GM12878 (cell line): ENCODE measurements at regions not wholly inside any gene's neighbourhood (a gene's known extent, or its start where the extent isn't known, plus 50 kb on each side); places are given as distances from the start of the nearest gene placed in this dataset.

Source experiments
- ATAC-seq: fragments of 200-7000 bp; cut with Tn5 transposase; 3 replicates; pipeline ENCODE4 v1.9.1; 2020; ENCODE audit warnings: mild to moderate bottlenecking, moderate library complexity
- BruUV-seq: library from RNA; stranded (reverse); fragments of 400-500 nt; replicated peaks from 2 replicates; lab custom pipeline; 2021; lab: Mats Ljungman, UMichigan
- CTCF ChIA-PET: fragments of 300-600 bp; sonication (Branson Sonifier 250); formaldehyde crosslinking; extraction: SDS; loops from one replicate; lab custom pipeline; 2021; ENCODE audit warnings: inconsistent platforms; lab: Yijun Ruan, JAX
- POLR2A ChIA-PET: fragments of 350-600 bp; formaldehyde crosslinking; extraction: SDS; loops from one replicate; lab custom pipeline; 2021; ENCODE audit warnings: inconsistent platforms; lab: Charles Lee
- RAD21 ChIA-PET: fragments of 300-600 bp; sonication (Branson Sonifier 250); formaldehyde crosslinking; loops from one replicate; lab custom pipeline; 2023; ENCODE audit warnings: antibody characterized with exemption; ENCODE audit not compliant: unreplicated experiment; lab: Charles Lee
- SMC1A ChIA-PET: fragments of 300-600 bp; sonication (Branson Sonifier 250); formaldehyde crosslinking; loops from one replicate; lab custom pipeline; 2023; ENCODE audit not compliant: unreplicated experiment, uncharacterized antibody; lab: Charles Lee
- DNase-seq: peaks from one replicate; pipeline ENCODE4 v3.0.0-alpha.2; 2011; ENCODE audit warnings: low read depth, low spot score
- FAIRE-seq: peaks from 3 replicates; lab custom pipeline; 2011; peaks lifted over from hg19 to GRCh38; lab: Jason Lieb, UNC
- H2AFZ ChIP-seq: 2 replicates; pipeline ENCODE4 v1.6.0; 2011; ENCODE audit warnings: low read depth, low read length, control low read depth; ENCODE audit not compliant: control insufficient read depth
- H3K27ac ChIP-seq: 2 replicates; pipeline ENCODE4 v1.5.1; 2011; ENCODE audit warnings: control low read depth; ENCODE audit not compliant: control insufficient read depth, insufficient read depth
- H3K27me3 ChIP-seq, 2 experiments: replicated peaks in 1 of 2; 2 replicates each; pipeline versions ENCODE4 v1.6.0 to v1.6.1; 2011; ENCODE audit warnings: low read length in 1 of 2; ENCODE audit not compliant: control insufficient read depth in 2 of 2, insufficient read depth in 2 of 2
- H3K36me3 ChIP-seq, 2 experiments: 2 replicates each; pipeline ENCODE4 v1.5.1; 2011; ENCODE audit warnings: low read length in 1 of 2; ENCODE audit not compliant: control insufficient read depth in 2 of 2, insufficient read depth in 2 of 2
- H3K4me1 ChIP-seq: 2 replicates; pipeline ENCODE4 v1.6.1; 2011; ENCODE audit warnings: mild to moderate bottlenecking, low read length, moderate library complexity, mixed read lengths; ENCODE audit not compliant: control insufficient read depth, insufficient read depth
- H3K4me2 ChIP-seq: 2 replicates; pipeline ENCODE4 v1.6.0; 2011; ENCODE audit warnings: control low read depth; ENCODE audit not compliant: control insufficient read depth, insufficient read depth
- H3K4me3 ChIP-seq: fragments of 200-600 bp; sonication (generic); 2 replicates; pipeline ENCODE4 v1.5.1; 2016
- H3K79me2 ChIP-seq: 2 replicates; pipeline ENCODE4 v1.6.0; 2011; ENCODE audit warnings: low read length; ENCODE audit not compliant: control insufficient read depth, insufficient read depth
- H3K9ac ChIP-seq: 2 replicates; pipeline ENCODE4 v1.8.0; 2011; ENCODE audit warnings: low read length, control low read depth, mixed read lengths; ENCODE audit not compliant: control insufficient read depth, insufficient read depth
- H3K9me3 ChIP-seq: replicated peaks from 3 replicates; pipeline ENCODE4 v1.5.1; 2011; ENCODE audit warnings: mild to moderate bottlenecking, low read length; ENCODE audit not compliant: control insufficient read depth, insufficient read depth
- H4K20me1 ChIP-seq: 2 replicates; pipeline ENCODE4 v1.6.0; 2011; ENCODE audit not compliant: control insufficient read depth, insufficient read depth
- BHLHE40 ChIP-seq, 2 experiments: fragments of 450-650 bp in 1 of 2; IDR thresholded peaks; 2 replicates each; pipeline ENCODE4 v1.6.1; 2011 to 2017; ENCODE audit warnings: low read depth in 2 of 2, borderline replicate concordance in 1 of 2, improper control_type of control experiment in 1 of 2, low read length in 1 of 2, mild to moderate bottlenecking in 1 of 2
- CREM ChIP-seq: IDR thresholded peaks from 2 replicates; pipeline ENCODE4 v1.6.1; 2014; ENCODE audit warnings: antibody characterized with exemption, low read depth
- HDAC6 ChIP-seq: fragments of 200-600 bp; sonication (generic); IDR thresholded peaks from one replicate; pipeline ENCODE4 v1.8.0; 2017; ENCODE audit warnings: antibody characterized with exemption; ENCODE audit not compliant: unreplicated experiment
- IKZF2 ChIP-seq, 2 experiments: fragments of 450-650 bp; IDR thresholded peaks; 2 replicates each; pipeline ENCODE4 v1.6.1; 2017; ENCODE audit warnings: mild to moderate bottlenecking in 2 of 2, moderate library complexity in 2 of 2
- JUNB ChIP-seq: IDR thresholded peaks from 2 replicates; pipeline ENCODE4 v1.6.1; 2016; ENCODE audit warnings: antibody characterized with exemption, mild to moderate bottlenecking
- MEF2A ChIP-seq: IDR thresholded peaks from 2 replicates; pipeline ENCODE4 v1.6.1; 2011; ENCODE audit warnings: low read depth, mild to moderate bottlenecking, low read length, moderate library complexity; ENCODE audit not compliant: insufficient read depth
- NR2C1 ChIP-seq: fragments of 450-650 bp; IDR thresholded peaks from 2 replicates; pipeline ENCODE4 v1.6.1; 2017; ENCODE audit warnings: antibody characterized with exemption, mild to moderate bottlenecking, moderate library complexity
- PAX8 ChIP-seq: fragments of 450-650 bp; IDR thresholded peaks from 2 replicates; pipeline ENCODE4 v1.6.1; 2017; ENCODE audit warnings: mild to moderate bottlenecking, moderate library complexity
- RCOR1 ChIP-seq: conservative IDR thresholded peaks from 2 replicates; pipeline ENCODE4 v1.6.1; 2012; ENCODE audit warnings: low read depth, low read length, improper control_type of control experiment
- SIX5 ChIP-seq: IDR thresholded peaks from 2 replicates; pipeline ENCODE4 v1.6.1; 2011; ENCODE audit warnings: mild to moderate bottlenecking, low read depth, low read length, moderate library complexity; ENCODE audit not compliant: severe bottlenecking
- SP1 ChIP-seq: IDR thresholded peaks from one replicate; pipeline ENCODE4 v1.6.1; 2011; ENCODE audit warnings: low read depth, low read length
- SRF ChIP-seq, 2 experiments: IDR thresholded peaks; 2 replicates each; pipeline ENCODE4 v1.6.1; 2011; ENCODE audit warnings: low read depth in 2 of 2, low read length in 2 of 2, mild to moderate bottlenecking in 1 of 2, moderate library complexity in 1 of 2
- TAF1 ChIP-seq: IDR thresholded peaks from 2 replicates; pipeline ENCODE4 v1.6.1; 2011; ENCODE audit warnings: mild to moderate bottlenecking, low read depth, low read length, borderline replicate concordance
- ZNF274 ChIP-seq: IDR thresholded peaks from one replicate; pipeline ENCODE4 v1.8.0; 2011; ENCODE audit not compliant: insufficient read length, insufficient read depth
- WGBS: methylation state at CpG from one replicate; pipeline ENCODE4 v1.1.6; 2016; ENCODE audit warnings: low lambda C conversion rate; ENCODE audit not compliant: insufficient replicate concordance, insufficient coverage; ENCODE audit errors: missing lambda C conversion rate; 5-methylcytosine and 5-hydroxymethylcytosine counted together
- in situ Hi-C: fragments of 300-500 bp; cut with MboI; formaldehyde crosslinking; loops from 9 replicates; pipeline ENCODE4 v1.14.3; 2018; ENCODE audit warnings: mixed read lengths
- intact Hi-C: fragments of 100-400 bp; cut with micrococcal nuclease; formaldehyde crosslinking; loops from one replicate; pipeline ENCODE4 v1.14.2; 2022; ENCODE audit not compliant: unreplicated experiment
- TF ChIP-seq, protein P1 (sequence below): IDR thresholded peaks from 2 replicates; pipeline ENCODE4 v1.6.1; 2011; ENCODE audit warnings: borderline replicate concordance, low read depth, mild to moderate bottlenecking, moderate library complexity, mixed read lengths, low read length; ENCODE audit not compliant: insufficient read depth; ENCODE audit errors: extremely low read length
- TF ChIP-seq, protein P2 (sequence below), 3 experiments: IDR thresholded peaks in 2 of 3; conservative IDR thresholded peaks in 1 of 3; 2 replicates each; pipeline ENCODE4 v1.5.1; 2011; ENCODE audit warnings: low read depth in 3 of 3, low read length in 3 of 3, mild to moderate bottlenecking in 3 of 3, control low read depth in 2 of 3, moderate library complexity in 2 of 3, inconsistent platforms in 1 of 3, mixed read lengths in 1 of 3; ENCODE audit not compliant: control insufficient read depth in 2 of 3, insufficient read depth in 1 of 3; ENCODE audit errors: extremely low read depth in 1 of 3

DNA sequence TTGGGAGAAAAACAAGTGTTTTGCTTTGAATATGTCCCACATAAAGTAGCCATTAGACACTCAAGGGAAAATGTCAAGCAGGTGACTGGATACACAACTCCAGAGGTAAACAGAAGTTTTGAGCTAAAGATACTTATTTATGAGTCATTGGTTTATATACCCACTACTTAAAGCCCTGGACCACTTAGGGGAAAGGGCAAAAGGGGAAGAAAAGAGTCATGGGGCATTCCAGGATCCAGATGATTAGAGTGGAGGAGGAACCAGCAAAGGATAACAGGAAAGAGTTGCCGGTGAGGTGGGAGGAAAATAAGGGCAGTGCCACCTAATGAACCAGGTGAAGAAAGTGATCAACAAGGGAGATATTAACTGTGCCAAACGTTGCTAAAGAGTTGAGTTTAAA is 254.2 kb upstream of the NR4A3 start:
- H3K4me3 ChIP-seq = no peak overlapping the region
- RAD21 ChIA-PET = no interaction called here
- H3K79me2 ChIP-seq = no peaks in the 10 kb centered on the region
- intact Hi-C loops (no loop called here), in situ Hi-C loops (no loop called here)
- no peak overlapping the region for H2AFZ ChIP-seq
- WGBS = 0% methylated on average over 2 of the region's 2 CpGs
- BruUV-seq = no TSS peak
- no peaks in the 10 kb centered on the region for H3K9me3 ChIP-seq
- H3K36me3 ChIP-seq = no peaks in the 10 kb centered on the region
- TF ChIP-seq JUNB (no peak), TAF1 (no peak), IKZF2 (IDR thresholded peaks at IDR 0.05) (no peak)
- H3K4me1 ChIP-seq = no peaks in the 10 kb centered on the region
- SMC1A ChIA-PET = interaction anchor here (0.9 kb wide), 1 partner anchor 76 kb away, joined by 3 read pairs; no protein-coding TSS in a partner anchor
- H4K20me1 ChIP-seq = no peaks in the 10 kb centered on the region
- CTCF ChIA-PET = interaction anchor here (1.5 kb wide), 1 partner anchor 336 kb away, joined by 4 read pairs; no protein-coding TSS in a partner anchor
- ATAC-seq = no peak
- no peak overlapping the region for H3K9ac ChIP-seq
- no peak overlapping the region for H3K4me2 ChIP-seq
- H3K27me3 ChIP-seq = no peaks in the 10 kb centered on the region
- H3K27ac ChIP-seq = no peak overlapping the region
- no peak for FAIRE-seq
- no peak for DNase-seq
- POLR2A ChIA-PET = no interaction called here

DNA sequence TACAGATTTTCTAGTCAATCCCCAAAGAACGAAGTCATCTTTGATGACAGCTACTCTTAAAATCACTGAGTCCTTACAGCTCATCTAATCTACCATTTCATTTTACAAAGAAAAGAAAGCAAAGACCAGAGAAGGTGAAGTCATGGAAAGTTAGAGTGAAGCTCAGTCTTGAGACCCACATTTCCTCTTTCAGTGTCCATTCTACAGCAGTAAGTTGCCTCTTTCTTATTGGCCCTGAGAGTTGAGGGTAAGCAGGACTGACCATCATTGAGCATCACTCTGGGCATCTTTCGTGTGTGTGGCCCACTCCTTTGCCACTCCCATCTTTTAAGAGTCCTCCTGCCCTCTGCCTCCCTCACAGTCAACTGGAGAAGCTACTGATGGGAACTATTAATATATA is 251.8 kb upstream of the NR4A3 start:
- SMC1A ChIA-PET = interaction anchor here (0.6 to 1.6 kb wide), 4 partner anchors 29 to 241 kb away, joined by 3 to 5 read pairs (median 3); no protein-coding TSS in a partner anchor
- H3K27ac ChIP-seq = no peak overlapping the region
- no peaks in the 10 kb centered on the region for H4K20me1 ChIP-seq
- no peaks in the 10 kb centered on the region for H3K79me2 ChIP-seq
- no peaks in the 10 kb centered on the region for H3K36me3 ChIP-seq
- RAD21 ChIA-PET = no interaction called here
- intact Hi-C loops = no loop called here
- no peaks in the 10 kb centered on the region for H3K4me1 ChIP-seq
- H3K9ac ChIP-seq = no peak overlapping the region
- DNase-seq (no peak), ATAC-seq (no peak), FAIRE-seq (no peak)
- no TSS peak for BruUV-seq
- CTCF ChIA-PET = no interaction called here
- WGBS = 22% methylated on average over 2 of the region's 2 CpGs
- H3K4me3 ChIP-seq = no peak overlapping the region
- POLR2A ChIA-PET = no interaction called here
- in situ Hi-C loops = no loop called here
- no peak overlapping the region for H2AFZ ChIP-seq
- no peak for TF ChIP-seq ZNF274
- TF ChIP-seq, protein P1, sequence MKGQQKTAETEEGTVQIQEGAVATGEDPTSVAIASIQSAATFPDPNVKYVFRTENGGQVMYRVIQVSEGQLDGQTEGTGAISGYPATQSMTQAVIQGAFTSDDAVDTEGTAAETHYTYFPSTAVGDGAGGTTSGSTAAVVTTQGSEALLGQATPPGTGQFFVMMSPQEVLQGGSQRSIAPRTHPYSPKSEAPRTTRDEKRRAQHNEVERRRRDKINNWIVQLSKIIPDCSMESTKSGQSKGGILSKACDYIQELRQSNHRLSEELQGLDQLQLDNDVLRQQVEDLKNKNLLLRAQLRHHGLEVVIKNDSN = no peak
- TF ChIP-seq HDAC6 = no peak
- no peak for TF ChIP-seq CREM
- no peak for TF ChIP-seq SIX5
- TF ChIP-seq MEF2A = no peak
- no peak for TF ChIP-seq NR2C1
- TF ChIP-seq SRF (IDR thresholded peaks at IDR 0.05; ENCODE audit: low read depth in 2 of 2, low read length in 2 of 2) = no peak
- TF ChIP-seq SP1 = no peak
- no peak for TF ChIP-seq RCOR1
- TF ChIP-seq, protein P2, sequence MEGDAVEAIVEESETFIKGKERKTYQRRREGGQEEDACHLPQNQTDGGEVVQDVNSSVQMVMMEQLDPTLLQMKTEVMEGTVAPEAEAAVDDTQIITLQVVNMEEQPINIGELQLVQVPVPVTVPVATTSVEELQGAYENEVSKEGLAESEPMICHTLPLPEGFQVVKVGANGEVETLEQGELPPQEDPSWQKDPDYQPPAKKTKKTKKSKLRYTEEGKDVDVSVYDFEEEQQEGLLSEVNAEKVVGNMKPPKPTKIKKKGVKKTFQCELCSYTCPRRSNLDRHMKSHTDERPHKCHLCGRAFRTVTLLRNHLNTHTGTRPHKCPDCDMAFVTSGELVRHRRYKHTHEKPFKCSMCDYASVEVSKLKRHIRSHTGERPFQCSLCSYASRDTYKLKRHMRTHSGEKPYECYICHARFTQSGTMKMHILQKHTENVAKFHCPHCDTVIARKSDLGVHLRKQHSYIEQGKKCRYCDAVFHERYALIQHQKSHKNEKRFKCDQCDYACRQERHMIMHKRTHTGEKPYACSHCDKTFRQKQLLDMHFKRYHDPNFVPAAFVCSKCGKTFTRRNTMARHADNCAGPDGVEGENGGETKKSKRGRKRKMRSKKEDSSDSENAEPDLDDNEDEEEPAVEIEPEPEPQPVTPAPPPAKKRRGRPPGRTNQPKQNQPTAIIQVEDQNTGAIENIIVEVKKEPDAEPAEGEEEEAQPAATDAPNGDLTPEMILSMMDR (IDR thresholded peaks at IDR 0.05 in 2 of 3, conservative IDR thresholded peaks at IDR 0.05 in 1 of 3; ENCODE audit: control insufficient read depth in 2 of 3, extremely low read depth in 1 of 3, insufficient read depth in 1 of 3, low read depth in 3 of 3, low read length in 3 of 3) = no peak
- TF ChIP-seq BHLHE40 (IDR thresholded peaks at IDR 0.05; ENCODE audit: borderline replicate concordance in 1 of 2, low read depth in 2 of 2, low read length in 1 of 2) = no peak
- TF ChIP-seq PAX8 = no peak
- no peak overlapping the region for H3K4me2 ChIP-seq
- H3K9me3 ChIP-seq = no peaks in the 10 kb centered on the region
- no peaks in the 10 kb centered on the region for H3K27me3 ChIP-seq
